ENCODE measurements at regions not wholly inside any gene's neighbourhood (a gene's known extent, or its start where the extent isn't known, plus 50 kb on each side); places are given as distances from the start of the nearest gene placed in this dataset.

DNA sequence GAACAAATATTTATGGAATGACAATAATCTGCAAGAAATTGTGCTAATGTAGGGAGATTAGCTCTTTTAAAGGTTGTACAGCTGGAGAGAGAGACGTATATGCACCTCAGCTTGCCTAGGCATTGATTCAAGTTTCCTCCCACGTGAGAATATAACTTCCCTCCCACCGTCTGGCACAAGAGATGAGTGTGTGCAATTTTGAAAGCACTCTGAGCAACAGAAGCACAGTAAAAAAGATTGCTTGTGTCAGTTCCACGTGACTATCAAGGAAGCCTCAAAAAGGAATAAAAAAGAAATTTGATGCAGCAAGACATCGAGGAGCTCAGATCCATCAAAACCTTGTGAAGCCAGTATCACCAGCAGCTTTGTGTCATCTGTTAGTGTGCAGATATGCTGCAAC lies 435.3 kb downstream of the TUSC7 start:
- no peak overlapping the region for H3K4me2 ChIP-seq (ENCODE audit: low read length)
- H3K4me3 ChIP-seq (ENCODE audit: insufficient read depth, low read depth, low read length), result no peak overlapping the region
- no peaks in the 10 kb centered on the region for H3K4me1 ChIP-seq (ENCODE audit: insufficient read depth, low read length)
- H4K20me1 ChIP-seq (ENCODE audit: insufficient read depth, low read length), result no peaks in the 10 kb centered on the region
- H3K9me3 ChIP-seq (ENCODE audit: insufficient read depth, low read depth, low read length), result no peaks in the 10 kb centered on the region
- no peak overlapping the region for H3K27ac ChIP-seq (ENCODE audit: low read depth, low read length)
- Mint-ChIP-seq H3K9me3 (ENCODE audit: unreplicated experiment) (no peaks in the 10 kb centered on the region), H3K36me3 (ENCODE audit: low read depth, unreplicated experiment) (no peaks in the 10 kb centered on the region), H3K27me3 (ENCODE audit: low read depth, unreplicated experiment) (no peaks in the 10 kb centered on the region), H3K4me3 (ENCODE audit: unreplicated experiment) (no peak overlapping the region), H3K4me1 (ENCODE audit: low read depth, unreplicated experiment) (peaks cover 4% of the 10 kb centered on the region), H3K27ac (ENCODE audit: unreplicated experiment) (no peak overlapping the region)
- no peak overlapping the region for H2AFZ ChIP-seq (ENCODE audit: low read depth, low read length)
- no peaks in the 10 kb centered on the region for H3K79me2 ChIP-seq (ENCODE audit: insufficient read depth, low read length)
- H3K9ac ChIP-seq (ENCODE audit: low read length), result no peak overlapping the region
- FAIRE-seq (no peak), DNase-seq (ENCODE audit: low read depth) (peak; percentile 19)
- H3K27me3 ChIP-seq (ENCODE audit: insufficient read depth, low read length), result no peaks in the 10 kb centered on the region
- TF ChIP-seq, protein P1, sequence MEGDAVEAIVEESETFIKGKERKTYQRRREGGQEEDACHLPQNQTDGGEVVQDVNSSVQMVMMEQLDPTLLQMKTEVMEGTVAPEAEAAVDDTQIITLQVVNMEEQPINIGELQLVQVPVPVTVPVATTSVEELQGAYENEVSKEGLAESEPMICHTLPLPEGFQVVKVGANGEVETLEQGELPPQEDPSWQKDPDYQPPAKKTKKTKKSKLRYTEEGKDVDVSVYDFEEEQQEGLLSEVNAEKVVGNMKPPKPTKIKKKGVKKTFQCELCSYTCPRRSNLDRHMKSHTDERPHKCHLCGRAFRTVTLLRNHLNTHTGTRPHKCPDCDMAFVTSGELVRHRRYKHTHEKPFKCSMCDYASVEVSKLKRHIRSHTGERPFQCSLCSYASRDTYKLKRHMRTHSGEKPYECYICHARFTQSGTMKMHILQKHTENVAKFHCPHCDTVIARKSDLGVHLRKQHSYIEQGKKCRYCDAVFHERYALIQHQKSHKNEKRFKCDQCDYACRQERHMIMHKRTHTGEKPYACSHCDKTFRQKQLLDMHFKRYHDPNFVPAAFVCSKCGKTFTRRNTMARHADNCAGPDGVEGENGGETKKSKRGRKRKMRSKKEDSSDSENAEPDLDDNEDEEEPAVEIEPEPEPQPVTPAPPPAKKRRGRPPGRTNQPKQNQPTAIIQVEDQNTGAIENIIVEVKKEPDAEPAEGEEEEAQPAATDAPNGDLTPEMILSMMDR (IDR thresholded peaks at IDR 0.05; ENCODE audit: insufficient read depth, low read depth, low read length), result no peak
- TF ChIP-seq EZH2 (IDR thresholded peaks at IDR 0.05; ENCODE audit: insufficient read depth, low read length), result no peak
- H3K36me3 ChIP-seq (ENCODE audit: insufficient read depth, low read length), result no peaks in the 10 kb centered on the region

DNA sequence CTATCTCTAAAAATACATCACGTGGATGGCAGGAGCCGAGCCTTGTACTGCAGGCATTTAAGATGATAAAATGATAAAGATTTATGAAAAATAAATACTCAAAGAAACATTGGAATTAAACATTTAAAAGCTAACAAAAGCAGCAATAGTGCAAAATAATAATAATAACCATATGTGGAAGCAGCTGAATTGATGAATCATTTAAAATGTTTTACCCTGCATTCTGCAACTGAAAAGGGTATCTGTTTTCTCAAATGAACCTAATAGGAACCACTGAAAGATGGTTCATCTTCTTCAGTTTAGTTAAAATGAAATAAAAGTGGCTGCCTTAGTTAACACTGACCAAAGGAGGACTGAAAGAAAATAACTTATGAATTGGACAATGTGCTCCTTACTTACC lies 436.1 kb downstream of the TUSC7 start:
- Histone ChIP-seq H2AFZ (ENCODE audit: low read depth, low read length) (no peak overlapping the region), H3K4me2 (ENCODE audit: low read length) (no peak overlapping the region), H3K36me3 (ENCODE audit: insufficient read depth, low read length) (no peaks in the 10 kb centered on the region), H3K27ac (ENCODE audit: low read depth, low read length) (no peak overlapping the region), H4K20me1 (ENCODE audit: insufficient read depth, low read length) (no peaks in the 10 kb centered on the region), H3K4me1 (ENCODE audit: insufficient read depth, low read length) (no peaks in the 10 kb centered on the region), H3K27me3 (ENCODE audit: insufficient read depth, low read length) (no peaks in the 10 kb centered on the region), H3K9ac (ENCODE audit: low read length) (no peak overlapping the region), H3K79me2 (ENCODE audit: insufficient read depth, low read length) (no peaks in the 10 kb centered on the region), H3K9me3 (ENCODE audit: insufficient read depth, low read depth, low read length) (no peaks in the 10 kb centered on the region), H3K4me3 (ENCODE audit: insufficient read depth, low read depth, low read length) (no peak overlapping the region)
- no peak for FAIRE-seq
- H3K4me3 Mint-ChIP-seq (ENCODE audit: unreplicated experiment), result no peak overlapping the region
- no peak overlapping the region for H3K27ac Mint-ChIP-seq (ENCODE audit: unreplicated experiment)
- no peaks in the 10 kb centered on the region for H3K9me3 Mint-ChIP-seq (ENCODE audit: unreplicated experiment)
- no peak for TF ChIP-seq EZH2 (IDR thresholded peaks at IDR 0.05; ENCODE audit: insufficient read depth, low read length)
- TF ChIP-seq, protein P1 (IDR thresholded peaks at IDR 0.05; ENCODE audit: insufficient read depth, low read depth, low read length), result no peak
- DNase-seq (ENCODE audit: low read depth), result no peak
- H3K4me1 Mint-ChIP-seq (ENCODE audit: low read depth, unreplicated experiment), result peaks cover 4% of the 10 kb centered on the region
- H3K36me3 Mint-ChIP-seq (ENCODE audit: low read depth, unreplicated experiment), result no peaks in the 10 kb centered on the region
- no peaks in the 10 kb centered on the region for H3K27me3 Mint-ChIP-seq (ENCODE audit: low read depth, unreplicated experiment)

DNA sequence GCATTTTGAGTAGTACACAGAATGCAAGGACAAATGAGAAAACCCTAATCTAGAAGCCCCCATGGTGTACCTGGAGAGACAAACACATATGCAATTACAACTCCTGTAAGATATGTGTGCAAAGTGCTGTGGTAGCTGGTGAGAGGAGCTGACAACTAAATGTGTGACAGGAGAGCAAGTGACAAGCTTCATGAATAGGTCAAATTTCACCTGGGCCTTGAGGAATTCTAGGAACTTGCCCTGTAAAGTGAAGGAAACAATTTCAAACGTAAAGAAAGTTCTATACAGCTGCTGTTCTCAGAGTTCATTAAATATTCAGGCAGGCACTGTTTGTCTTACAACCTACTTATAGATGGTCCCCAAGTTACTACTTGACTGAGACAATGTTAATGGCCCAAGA lies 437.0 kb downstream of the TUSC7 start:
- no peaks in the 10 kb centered on the region for H3K9me3 ChIP-seq (ENCODE audit: insufficient read depth, low read depth, low read length)
- no peak overlapping the region for H3K27ac ChIP-seq (ENCODE audit: low read depth, low read length)
- FAIRE-seq (no peak), DNase-seq (ENCODE audit: low read depth) (no peak)
- no peaks in the 10 kb centered on the region for H3K36me3 Mint-ChIP-seq (ENCODE audit: low read depth, unreplicated experiment)
- H3K4me3 Mint-ChIP-seq (ENCODE audit: unreplicated experiment), result no peak overlapping the region
- no peaks in the 10 kb centered on the region for H3K9me3 Mint-ChIP-seq (ENCODE audit: unreplicated experiment)
- H3K27me3 ChIP-seq (ENCODE audit: insufficient read depth, low read length), result no peaks in the 10 kb centered on the region
- no peaks in the 10 kb centered on the region for H4K20me1 ChIP-seq (ENCODE audit: insufficient read depth, low read length)
- no peaks in the 10 kb centered on the region for H3K79me2 ChIP-seq (ENCODE audit: insufficient read depth, low read length)
- peaks cover 4% of the 10 kb centered on the region for H3K4me1 Mint-ChIP-seq (ENCODE audit: low read depth, unreplicated experiment)
- H3K9ac ChIP-seq (ENCODE audit: low read length), result no peak overlapping the region
- no peak overlapping the region for H3K4me3 ChIP-seq (ENCODE audit: insufficient read depth, low read depth, low read length)
- TF ChIP-seq, protein P1 (IDR thresholded peaks at IDR 0.05; ENCODE audit: insufficient read depth, low read depth, low read length), result no peak
- TF ChIP-seq EZH2 (IDR thresholded peaks at IDR 0.05; ENCODE audit: insufficient read depth, low read length), result no peak
- no peak overlapping the region for H3K4me2 ChIP-seq (ENCODE audit: low read length)
- no peaks in the 10 kb centered on the region for H3K27me3 Mint-ChIP-seq (ENCODE audit: low read depth, unreplicated experiment)
- no peaks in the 10 kb centered on the region for H3K36me3 ChIP-seq (ENCODE audit: insufficient read depth, low read length)
- no peak overlapping the region for H2AFZ ChIP-seq (ENCODE audit: low read depth, low read length)
- H3K4me1 ChIP-seq (ENCODE audit: insufficient read depth, low read length), result no peaks in the 10 kb centered on the region
- H3K27ac Mint-ChIP-seq (ENCODE audit: unreplicated experiment), result no peak overlapping the region

Measured in astrocyte (in vitro differentiated cells and primary cell).